SK-N-SH treated with all-trans-retinoic acid at 6 μM for 48 hours (cell line): ENCODE measurements at regions not wholly inside any gene's neighbourhood (a gene's known extent, or its start where the extent isn't known, plus 50 kb on each side); places are given as distances from the start of the nearest gene placed in this dataset.

Source experiments
- ATAC-seq: fragments of 200-7000 bp; cut with Tn5 transposase; 3 replicates; pipeline ENCODE4 v1.9.1; 2020; ENCODE audit warnings: mild to moderate bottlenecking, moderate library complexity
- ARNTL ChIP-seq: fragments of 450-650 bp; formaldehyde crosslinking; IDR thresholded peaks from 2 replicates; pipeline ENCODE4 v1.5.0; 2020; ENCODE audit warnings: low read depth, mild to moderate bottlenecking, moderate library complexity, borderline replicate concordance
- CREB5 ChIP-seq: fragments of 250-450 bp; sonication (Bioruptor Pico); IDR thresholded peaks from 2 replicates; pipeline ENCODE4 v1.5.1; 2020; ENCODE audit warnings: low read depth, mild to moderate bottlenecking, moderate library complexity
- CSDC2 ChIP-seq: fragments of 250-450 bp; sonication (Bioruptor Pico); IDR thresholded peaks from 2 replicates; pipeline ENCODE4 v1.5.0; 2020; ENCODE audit warnings: mild to moderate bottlenecking, moderate library complexity
- ESRRG ChIP-seq: fragments of 250-450 bp; sonication (Bioruptor Pico); IDR thresholded peaks from 2 replicates; pipeline ENCODE4 v1.6.1; 2021; ENCODE audit warnings: mild to moderate bottlenecking
- GLIS3 ChIP-seq: fragments of 250-450 bp; sonication (Bioruptor Pico); IDR thresholded peaks from 2 replicates; pipeline ENCODE4 v1.5.0; 2020; ENCODE audit warnings: mild to moderate bottlenecking, moderate library complexity
- ISL1 ChIP-seq: fragments of 250-450 bp; sonication (Bioruptor Pico); IDR thresholded peaks from 2 replicates; pipeline ENCODE4 v2.1.2; 2022; ENCODE audit warnings: mild to moderate bottlenecking, moderate library complexity
- OSR1 ChIP-seq: fragments of 250-450 bp; sonication (Bioruptor Pico); IDR thresholded peaks from 2 replicates; pipeline ENCODE4 v1.8.0; 2022; ENCODE audit warnings: moderate library complexity, mild to moderate bottlenecking, inconsistent platforms
- PATZ1 ChIP-seq: fragments of 250-450 bp; sonication (Bioruptor Pico); IDR thresholded peaks from 2 replicates; pipeline ENCODE4 v1.8.0; 2020; ENCODE audit warnings: mild to moderate bottlenecking, moderate library complexity, borderline replicate concordance
- PPARA ChIP-seq: fragments of 250-450 bp; sonication (Bioruptor Pico); IDR thresholded peaks from 2 replicates; pipeline ENCODE4 v1.5.0; 2020; ENCODE audit warnings: mild to moderate bottlenecking, borderline replicate concordance
- RARB ChIP-seq: fragments of 250-450 bp; sonication (Bioruptor Pico); IDR thresholded peaks from 2 replicates; pipeline ENCODE4 v1.8.0; 2021; ENCODE audit warnings: mild to moderate bottlenecking, moderate library complexity
- TCF4 ChIP-seq: fragments of 250-450 bp; sonication (Bioruptor Pico); IDR thresholded peaks from 2 replicates; pipeline ENCODE4 v1.8.0; 2021; ENCODE audit warnings: mild to moderate bottlenecking, moderate library complexity, borderline replicate concordance
- TOX ChIP-seq: fragments of 250-450 bp; sonication (Bioruptor Pico); IDR thresholded peaks from 2 replicates; pipeline ENCODE4 v1.8.0; 2021; ENCODE audit warnings: mild to moderate bottlenecking, moderate library complexity, borderline replicate concordance
- ZC3H10 ChIP-seq: fragments of 250-450 bp; sonication (Bioruptor Pico); IDR thresholded peaks from 2 replicates; pipeline ENCODE4 v1.5.1; 2021; ENCODE audit warnings: mild to moderate bottlenecking, moderate library complexity
- ZFP30 ChIP-seq: fragments of 450-650 bp; formaldehyde crosslinking; IDR thresholded peaks from 2 replicates; pipeline ENCODE4 v1.5.0; 2022; ENCODE audit warnings: mild to moderate bottlenecking, moderate library complexity
- ZNF565 ChIP-seq: fragments of 450-650 bp; formaldehyde crosslinking; conservative IDR thresholded peaks from 2 replicates; pipeline ENCODE4 v1.5.0; 2020; ENCODE audit warnings: low read depth, mild to moderate bottlenecking, moderate library complexity
- ZNF70 ChIP-seq: fragments of 450-650 bp; formaldehyde crosslinking; IDR thresholded peaks from 2 replicates; pipeline ENCODE4 v1.5.0; 2020; ENCODE audit warnings: mild to moderate bottlenecking, moderate library complexity
- ZNF8 ChIP-seq: fragments of 450-650 bp; formaldehyde crosslinking; IDR thresholded peaks from 2 replicates; pipeline ENCODE4 v1.5.0; 2020; ENCODE audit warnings: mild to moderate bottlenecking, moderate library complexity
- TF ChIP-seq, protein P1 (sequence below): fragments of 250-450 bp; sonication (Bioruptor Pico); IDR thresholded peaks from 2 replicates; pipeline ENCODE4 v1.5.0; 2020; ENCODE audit warnings: mild to moderate bottlenecking, moderate library complexity
- TF ChIP-seq, protein P2 (sequence below): fragments of 250-450 bp; sonication (Bioruptor Pico); IDR thresholded peaks from 2 replicates; pipeline ENCODE4 v1.8.0; 2021; ENCODE audit warnings: low read depth, mild to moderate bottlenecking, moderate library complexity, borderline replicate concordance

- no peak for ATAC-seq
- TF ChIP-seq GLIS3 (CRISPR knock-in tag) (no peak), ZNF565 (CRISPR knock-in tag) (no peak), ZC3H10 (CRISPR knock-in tag) (no peak), ZFP30 (CRISPR knock-in tag) (no peak), TCF4 (no peak), CREB5 (CRISPR knock-in tag) (no peak), TOX (no peak), ARNTL (CRISPR knock-in tag) (no peak), PPARA (no peak), ZNF70 (CRISPR knock-in tag) (no peak)
- TF ChIP-seq, protein P1, sequence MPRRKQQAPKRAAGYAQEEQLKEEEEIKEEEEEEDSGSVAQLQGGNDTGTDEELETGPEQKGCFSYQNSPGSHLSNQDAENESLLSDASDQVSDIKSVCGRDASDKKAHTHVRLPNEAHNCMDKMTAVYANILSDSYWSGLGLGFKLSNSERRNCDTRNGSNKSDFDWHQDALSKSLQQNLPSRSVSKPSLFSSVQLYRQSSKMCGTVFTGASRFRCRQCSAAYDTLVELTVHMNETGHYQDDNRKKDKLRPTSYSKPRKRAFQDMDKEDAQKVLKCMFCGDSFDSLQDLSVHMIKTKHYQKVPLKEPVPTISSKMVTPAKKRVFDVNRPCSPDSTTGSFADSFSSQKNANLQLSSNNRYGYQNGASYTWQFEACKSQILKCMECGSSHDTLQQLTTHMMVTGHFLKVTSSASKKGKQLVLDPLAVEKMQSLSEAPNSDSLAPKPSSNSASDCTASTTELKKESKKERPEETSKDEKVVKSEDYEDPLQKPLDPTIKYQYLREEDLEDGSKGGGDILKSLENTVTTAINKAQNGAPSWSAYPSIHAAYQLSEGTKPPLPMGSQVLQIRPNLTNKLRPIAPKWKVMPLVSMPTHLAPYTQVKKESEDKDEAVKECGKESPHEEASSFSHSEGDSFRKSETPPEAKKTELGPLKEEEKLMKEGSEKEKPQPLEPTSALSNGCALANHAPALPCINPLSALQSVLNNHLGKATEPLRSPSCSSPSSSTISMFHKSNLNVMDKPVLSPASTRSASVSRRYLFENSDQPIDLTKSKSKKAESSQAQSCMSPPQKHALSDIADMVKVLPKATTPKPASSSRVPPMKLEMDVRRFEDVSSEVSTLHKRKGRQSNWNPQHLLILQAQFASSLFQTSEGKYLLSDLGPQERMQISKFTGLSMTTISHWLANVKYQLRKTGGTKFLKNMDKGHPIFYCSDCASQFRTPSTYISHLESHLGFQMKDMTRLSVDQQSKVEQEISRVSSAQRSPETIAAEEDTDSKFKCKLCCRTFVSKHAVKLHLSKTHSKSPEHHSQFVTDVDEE (CRISPR knock-in tag), result no peak
Measured at GRCh38 chr2:128522829-128523228, 204.2 kb upstream of the HS6ST1 start.

DNA sequence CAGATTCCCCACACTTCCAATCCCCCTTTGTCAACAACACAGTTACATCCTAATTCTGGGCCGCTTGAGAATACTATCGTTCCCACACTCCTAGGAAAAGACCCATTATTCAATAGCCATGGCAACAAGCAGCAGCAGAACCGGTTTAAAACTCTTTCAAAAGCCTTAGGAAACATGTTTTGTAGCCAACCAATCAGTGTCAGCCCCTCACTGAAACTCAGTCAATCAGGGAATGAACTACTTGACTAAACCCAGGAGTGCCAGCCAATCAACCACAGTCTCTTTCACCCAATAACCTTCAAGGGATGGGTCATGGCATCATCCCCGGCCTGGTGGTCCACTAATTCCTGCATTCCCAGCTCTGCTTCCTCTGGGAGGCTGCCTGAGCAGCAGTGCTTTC lies 204.8 kb upstream of the HS6ST1 start:
- TF ChIP-seq OSR1 (CRISPR knock-in tag) (no peak), ZNF565 (CRISPR knock-in tag) (no peak), ZNF8 (CRISPR knock-in tag) (no peak), ZNF70 (CRISPR knock-in tag) (no peak), TOX (no peak), PPARA (no peak), ZFP30 (CRISPR knock-in tag) (no peak), ESRRG (CRISPR knock-in tag) (no peak), ARNTL (CRISPR knock-in tag) (no peak)
- TF ChIP-seq, protein P1 (CRISPR knock-in tag), result no peak
- TF ChIP-seq, protein P2, sequence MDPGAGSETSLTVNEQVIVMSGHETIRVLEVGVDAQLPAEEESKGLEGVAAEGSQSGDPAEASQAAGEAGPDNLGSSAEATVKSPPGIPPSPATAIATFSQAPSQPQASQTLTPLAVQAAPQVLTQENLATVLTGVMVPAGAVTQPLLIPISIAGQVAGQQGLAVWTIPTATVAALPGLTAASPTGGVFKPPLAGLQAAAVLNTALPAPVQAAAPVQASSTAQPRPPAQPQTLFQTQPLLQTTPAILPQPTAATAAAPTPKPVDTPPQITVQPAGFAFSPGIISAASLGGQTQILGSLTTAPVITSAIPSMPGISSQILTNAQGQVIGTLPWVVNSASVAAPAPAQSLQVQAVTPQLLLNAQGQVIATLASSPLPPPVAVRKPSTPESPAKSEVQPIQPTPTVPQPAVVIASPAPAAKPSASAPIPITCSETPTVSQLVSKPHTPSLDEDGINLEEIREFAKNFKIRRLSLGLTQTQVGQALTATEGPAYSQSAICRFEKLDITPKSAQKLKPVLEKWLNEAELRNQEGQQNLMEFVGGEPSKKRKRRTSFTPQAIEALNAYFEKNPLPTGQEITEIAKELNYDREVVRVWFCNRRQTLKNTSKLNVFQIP (CRISPR knock-in tag), result no peak
- TF ChIP-seq, all 23 proteins: peak for 0
- no peak for ATAC-seq

- no peak for ATAC-seq
- no peak for TF ChIP-seq ZFP30 (CRISPR knock-in tag)
- no peak for TF ChIP-seq ZNF8 (CRISPR knock-in tag)
- no peak for TF ChIP-seq PATZ1 (CRISPR knock-in tag)
- no peak for TF ChIP-seq ZNF565 (CRISPR knock-in tag)
- TF ChIP-seq, protein P2 (CRISPR knock-in tag), result no peak
- TF ChIP-seq OSR1 (CRISPR knock-in tag), result no peak
- no peak for TF ChIP-seq TOX
- TF ChIP-seq ZNF70 (CRISPR knock-in tag), result no peak
- TF ChIP-seq ISL1 (CRISPR knock-in tag), result no peak
- no peak for TF ChIP-seq CREB5 (CRISPR knock-in tag)
- TF ChIP-seq CSDC2 (CRISPR knock-in tag), result no peak
- TF ChIP-seq, protein P1 (CRISPR knock-in tag), result no peak
- TF ChIP-seq ZC3H10 (CRISPR knock-in tag), result no peak
- no peak for TF ChIP-seq ARNTL (CRISPR knock-in tag)
- TF ChIP-seq RARB (CRISPR knock-in tag), result no peak
Measured at GRCh38 chr2:128524183-128524582, 205.5 kb upstream of the HS6ST1 start.
